ENCODE measurements at regions not wholly inside any gene's neighbourhood (a gene's known extent, or its start where the extent isn't known, plus 50 kb on each side); places are given as distances from the start of the nearest gene placed in this dataset.
A peak's percentile ranks its signal among the peaks of the same experiment; 100 is the strongest.
"Not testable (repeated sequence)": the region's sequence is repeated elsewhere in the genome, so short reads cannot be mapped to it uniquely, and the experiment has no call there.

- no peak for DNase-seq
These were observed 263.5 kb upstream of the BCHE start for GRCh38 chr3:166100730-166101129.

DNA sequence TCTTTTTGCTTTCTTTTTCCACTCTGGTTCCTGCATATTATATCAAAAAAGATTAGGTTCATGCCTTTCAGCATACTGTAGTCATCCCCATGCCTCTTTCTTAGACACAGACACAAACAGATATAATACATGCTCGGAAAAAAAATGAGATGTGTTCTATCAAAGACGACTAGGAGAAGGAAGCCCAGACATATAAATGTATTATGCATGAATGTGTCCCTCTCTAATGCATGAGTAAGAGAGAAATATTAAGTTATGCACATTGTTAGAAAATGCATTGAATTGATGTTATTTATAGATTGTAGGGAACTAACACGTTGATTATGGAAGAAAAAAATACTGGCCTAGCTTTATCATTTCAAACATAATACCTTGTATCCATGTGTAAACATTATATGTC, 252.4 kb upstream of the BCHE start:
- DNase-seq = no peak

DNA sequence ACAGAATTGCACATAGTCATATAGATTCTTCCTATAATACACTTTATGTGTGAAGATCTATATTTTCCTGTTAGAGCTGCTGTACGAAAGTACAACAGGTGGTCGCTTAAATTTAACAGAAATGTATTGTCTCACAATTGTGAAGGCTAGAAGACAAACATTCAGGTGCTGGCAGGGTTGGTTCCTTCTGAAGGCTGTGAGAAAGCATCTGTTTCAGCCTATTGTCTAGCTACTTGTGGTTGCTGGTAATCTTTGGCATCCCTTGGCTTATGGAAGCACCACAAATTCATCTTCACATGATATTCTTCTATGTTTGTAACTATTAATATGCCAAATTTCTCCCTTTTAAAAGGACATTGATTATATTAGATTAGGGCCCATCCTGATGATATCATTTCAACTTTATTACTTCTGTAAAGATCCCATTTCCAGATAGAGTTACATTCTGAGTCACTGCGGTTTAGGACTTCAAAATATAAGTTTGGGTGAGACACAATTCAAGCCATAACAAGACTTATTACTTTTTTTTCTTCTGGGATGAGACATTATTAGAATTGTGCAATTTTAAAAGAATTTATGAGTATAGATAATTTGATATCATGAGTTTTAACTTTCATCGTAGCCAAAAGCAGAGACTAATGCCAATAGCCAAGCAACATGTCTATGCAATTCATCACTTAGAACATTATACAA, 248.1 kb upstream of the BCHE start:
- no peak for DNase-seq

DNA sequence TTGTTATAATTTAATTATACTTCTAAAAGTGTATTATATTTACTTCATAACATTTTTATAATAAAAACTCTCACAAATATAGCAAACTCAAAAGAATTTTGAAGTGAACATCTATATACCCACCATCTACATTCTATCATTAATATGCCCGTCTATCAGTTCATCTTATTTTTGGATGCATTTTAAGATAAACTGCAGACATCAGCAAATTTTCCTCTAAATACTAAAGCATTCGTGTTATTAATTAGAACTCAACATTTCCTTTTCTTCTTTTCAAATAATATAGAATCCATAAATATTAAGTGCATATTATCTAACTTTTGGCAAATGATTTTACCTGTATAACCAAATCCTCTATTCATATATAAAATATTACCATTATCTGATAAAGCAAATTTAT, 242.9 kb upstream of the BCHE start:
- no peak for DNase-seq

DNA sequence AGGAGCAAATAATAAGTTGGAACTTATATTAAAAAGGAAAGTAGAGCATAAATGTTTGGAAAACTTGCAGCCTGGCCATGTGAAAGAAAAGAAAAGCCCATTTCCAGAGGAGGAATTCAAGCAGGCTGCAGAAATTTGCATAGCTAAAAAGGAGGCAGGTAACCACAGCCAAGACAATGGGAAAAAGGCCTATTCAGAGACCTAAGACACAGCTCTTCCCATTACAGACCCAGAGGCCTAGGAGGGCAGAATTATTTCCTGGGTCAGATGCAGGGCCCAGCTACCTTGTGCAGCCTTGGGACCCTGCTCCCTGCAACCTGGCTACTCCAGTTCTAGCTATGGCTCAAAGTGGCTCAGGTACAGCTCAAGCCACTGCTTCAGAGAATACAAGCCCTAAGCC, 234.6 kb upstream of the BCHE start:
- no peak for DNase-seq

DNA sequence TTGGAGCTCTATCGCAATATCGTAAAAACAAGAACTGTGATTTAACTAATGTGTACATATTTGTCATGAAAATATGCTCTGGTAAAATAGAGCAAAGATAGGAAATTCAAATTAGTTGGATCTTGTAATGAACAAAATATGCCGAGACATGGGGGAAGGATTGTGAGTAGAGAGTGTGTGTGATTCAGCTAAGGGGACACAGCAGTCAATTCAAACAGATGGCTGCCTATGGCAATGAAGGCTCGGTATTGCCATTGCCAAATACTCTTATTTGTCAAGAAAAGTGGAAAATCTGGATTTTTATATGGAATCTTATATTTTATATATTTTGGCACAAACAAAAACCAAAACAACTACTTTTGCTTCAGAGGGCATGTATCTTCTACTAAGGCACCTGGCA, 227.3 kb upstream of the BCHE start:
- DNase-seq = no peak

DNA sequence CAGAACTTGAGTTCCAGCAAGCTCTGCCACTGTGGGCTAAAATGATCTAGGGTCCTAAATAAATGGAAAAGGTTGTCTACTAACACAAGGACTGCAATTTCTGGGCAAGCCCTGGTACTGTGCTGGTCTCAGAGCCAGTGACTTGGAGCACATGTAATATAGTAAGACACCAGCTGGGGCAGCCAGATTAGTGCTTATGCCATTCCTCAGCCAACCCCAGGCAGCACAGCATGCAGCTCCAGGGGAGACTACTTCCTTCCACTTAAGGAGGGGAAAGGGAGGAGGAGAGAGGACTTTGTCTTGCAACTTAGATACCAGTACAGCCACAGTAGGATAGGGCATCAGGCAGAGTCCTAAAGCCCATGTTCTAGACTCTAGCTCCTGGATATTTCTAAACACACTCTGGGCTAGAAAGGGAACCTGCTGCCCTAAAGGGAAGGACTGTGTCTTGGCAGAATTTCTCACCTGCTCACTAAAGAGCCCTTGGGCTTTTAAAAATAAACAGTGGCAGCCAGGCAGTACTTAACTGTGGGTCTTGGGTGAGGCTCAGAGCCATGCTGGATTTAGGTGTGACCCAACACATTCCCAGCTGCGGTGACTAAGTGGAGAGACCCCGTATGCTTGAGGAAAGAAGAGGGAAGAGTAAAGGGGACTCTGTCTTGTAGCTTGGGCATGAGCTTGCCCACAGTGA, 223.7 kb upstream of the BCHE start:
- no peak for DNase-seq

DNA sequence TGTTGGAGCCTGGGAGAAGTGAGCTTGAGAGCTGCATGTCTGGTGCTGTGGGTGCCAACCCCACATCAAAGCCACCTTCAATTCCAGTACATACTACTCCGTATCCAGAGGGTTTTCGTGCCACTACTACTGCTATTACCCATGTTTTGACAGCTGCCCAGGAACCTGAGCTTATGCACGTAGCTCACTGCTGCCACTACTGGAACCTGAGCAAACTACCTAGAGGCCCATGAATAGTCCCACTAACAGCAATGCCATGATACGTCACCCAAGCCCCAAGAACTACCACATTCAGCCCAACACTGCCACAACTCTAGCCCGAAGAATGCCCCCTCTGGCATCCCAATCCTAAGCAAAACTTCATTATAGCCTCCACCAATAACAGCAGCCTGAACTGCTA, 215.2 kb upstream of the BCHE start:
- no peak for DNase-seq

GRCh38 chr3:166029507-166029906, 192.3 kb upstream of the BCHE start:
- no peak for DNase-seq

DNA sequence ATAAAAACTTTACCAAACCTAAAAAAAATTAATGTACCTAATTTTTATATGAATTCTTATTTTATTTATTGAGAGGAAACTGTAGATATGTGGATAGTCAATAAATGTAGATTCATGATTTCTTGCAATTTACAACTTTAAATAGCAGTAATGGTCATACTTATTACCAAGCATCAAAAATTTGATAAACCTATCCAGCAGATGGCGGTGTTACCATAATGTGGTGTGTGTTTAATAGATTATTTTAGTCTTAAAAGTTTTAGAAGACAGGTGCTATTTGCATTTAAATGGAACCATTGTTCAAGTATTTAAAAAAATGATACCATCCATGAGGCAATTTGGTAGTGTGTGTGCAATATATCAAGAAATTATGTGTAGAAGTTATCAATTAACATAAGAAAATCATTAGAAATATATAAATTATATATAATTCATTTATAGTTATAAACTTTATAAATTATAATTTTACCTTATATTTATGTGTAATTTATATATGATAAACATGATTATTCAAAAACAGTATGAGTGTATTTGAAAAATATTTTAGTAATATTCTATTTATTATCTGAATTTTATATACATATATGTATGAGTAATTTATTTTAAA, 176.0 kb upstream of the BCHE start:
- DNase-seq = peak in 2 of 51 donors; percentile 1

DNA sequence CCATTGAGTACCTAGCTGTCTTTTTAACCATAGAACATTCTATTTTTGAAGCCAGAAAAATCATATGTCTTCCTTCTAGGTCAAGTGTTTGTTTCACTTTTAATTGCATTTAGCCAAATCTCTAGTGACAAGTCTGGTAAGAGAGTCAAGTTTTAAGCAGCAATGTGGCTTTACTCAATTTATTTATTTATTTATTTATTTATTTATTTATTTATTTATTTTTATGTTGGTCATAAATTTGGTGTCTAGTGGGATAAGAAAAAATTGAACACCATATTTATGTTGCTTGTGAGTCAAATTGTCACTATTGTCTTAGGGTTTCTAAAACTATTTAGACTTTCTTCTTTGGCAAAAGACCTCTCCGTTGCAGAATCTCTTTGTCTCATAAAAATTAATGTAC, 174.5 kb upstream of the BCHE start:
- DNase-seq = no peak

DNA sequence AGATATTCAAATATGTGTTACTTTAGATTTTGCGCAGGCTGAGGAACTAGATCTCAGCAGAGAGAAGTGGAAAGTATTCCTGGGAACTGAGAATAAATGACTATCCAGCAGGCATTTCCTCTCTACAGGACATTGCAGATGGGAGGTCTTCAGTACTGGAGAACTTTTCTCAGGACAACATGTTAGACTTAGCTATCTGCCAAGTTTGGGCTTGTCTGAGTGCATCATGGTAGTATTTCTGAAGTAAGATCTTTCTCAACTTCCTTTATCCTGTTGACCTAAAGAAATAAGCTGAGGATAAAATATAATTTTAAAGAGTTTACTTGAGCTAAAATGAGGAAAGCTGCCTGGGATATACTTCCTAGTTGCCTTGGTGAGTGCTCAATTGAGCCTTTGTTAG, 167.9 kb upstream of the BCHE start:
- no peak for DNase-seq

DNA sequence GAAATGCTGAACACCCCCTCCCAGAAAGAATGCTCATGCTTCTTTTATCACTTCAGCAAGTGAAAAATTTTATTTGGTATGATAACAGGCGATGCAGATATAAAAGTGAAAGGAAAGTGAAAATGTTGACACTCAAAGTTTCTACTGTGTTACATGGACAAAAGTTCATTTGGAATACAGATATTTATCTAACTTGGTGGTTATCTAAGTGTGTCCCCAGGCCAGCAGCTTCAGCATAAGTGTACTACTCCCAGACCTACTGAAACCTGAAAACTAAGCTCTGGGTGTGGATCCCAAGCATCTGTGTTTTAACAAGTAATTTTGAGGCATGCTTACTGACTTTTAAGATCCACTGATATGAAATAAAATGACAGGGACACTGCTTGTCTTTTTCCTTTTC, 157.1 kb upstream of the BCHE start:
- DNase-seq = no peak

DNA sequence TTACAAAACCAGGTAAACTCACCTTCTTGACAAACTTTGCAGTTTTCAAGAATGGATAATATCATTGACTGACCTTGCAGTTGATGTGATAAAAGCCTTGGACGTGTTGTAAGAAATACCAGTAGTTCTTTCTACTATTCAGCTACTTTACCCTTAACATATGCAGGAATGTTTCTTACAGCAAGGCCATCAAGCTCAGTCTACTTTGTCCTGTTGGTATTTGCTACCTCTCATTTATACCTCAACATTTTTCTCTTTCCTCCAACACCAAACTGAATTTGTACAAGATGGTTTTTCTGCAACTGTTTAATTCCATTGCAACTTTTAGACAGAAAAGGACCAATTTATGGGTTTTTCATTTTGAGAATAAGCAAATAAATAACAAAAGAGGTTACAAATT, 147.4 kb upstream of the BCHE start:
- no peak for DNase-seq

GRCh38 chr3:165983284-165983683, 146.1 kb upstream of the BCHE start:
- no peak for DNase-seq

- no peak for DNase-seq
These were observed 144.1 kb upstream of the BCHE start for GRCh38 chr3:165981318-165981717.

DNA sequence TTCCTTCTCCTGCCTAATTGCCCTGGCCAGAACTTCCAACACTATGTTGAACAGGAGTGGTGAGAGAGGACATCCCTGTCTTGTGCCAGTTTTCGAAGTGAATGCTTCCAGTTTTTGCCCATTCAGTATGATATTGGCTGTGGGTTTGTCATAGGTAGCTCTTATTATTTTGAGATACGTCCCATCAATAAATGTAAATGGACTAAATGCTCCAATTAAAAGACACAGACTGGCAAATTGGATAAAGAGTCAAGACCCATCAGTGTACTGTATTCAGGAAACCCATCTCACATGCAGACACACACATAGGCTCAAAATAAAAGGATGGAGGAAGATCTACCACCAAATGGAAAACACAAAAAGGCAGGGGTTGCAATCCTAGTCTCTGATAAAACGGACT, 123.6 kb upstream of the BCHE start:
- not testable (repeated sequence) for DNase-seq

- no peak for DNase-seq
These were observed 116.9 kb upstream of the BCHE start for GRCh38 chr3:165954171-165954570.

DNA sequence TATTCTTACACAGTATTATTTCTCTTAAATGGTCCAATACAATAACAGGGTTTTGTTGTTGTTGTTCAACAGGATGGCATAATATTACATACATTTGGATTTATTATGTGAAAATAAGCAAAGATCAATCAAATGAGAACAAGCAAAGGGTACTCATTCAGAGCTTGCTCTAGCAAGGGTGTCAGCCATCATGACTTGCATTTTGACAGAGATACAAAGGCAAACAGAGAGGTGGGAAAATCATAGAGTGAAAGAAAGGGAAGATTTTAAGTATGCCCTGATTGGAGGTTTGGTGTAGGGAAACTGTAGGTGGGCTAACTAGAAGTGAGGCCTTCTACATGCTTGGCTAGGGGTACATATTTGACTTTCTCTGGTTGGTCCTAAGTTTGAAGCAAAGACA, 109.1 kb upstream of the BCHE start:
- DNase-seq = no peak

GRCh38 chr3:165938986-165939540, 101.8 kb upstream of the BCHE start:
- DNase-seq = no peak

DNA sequence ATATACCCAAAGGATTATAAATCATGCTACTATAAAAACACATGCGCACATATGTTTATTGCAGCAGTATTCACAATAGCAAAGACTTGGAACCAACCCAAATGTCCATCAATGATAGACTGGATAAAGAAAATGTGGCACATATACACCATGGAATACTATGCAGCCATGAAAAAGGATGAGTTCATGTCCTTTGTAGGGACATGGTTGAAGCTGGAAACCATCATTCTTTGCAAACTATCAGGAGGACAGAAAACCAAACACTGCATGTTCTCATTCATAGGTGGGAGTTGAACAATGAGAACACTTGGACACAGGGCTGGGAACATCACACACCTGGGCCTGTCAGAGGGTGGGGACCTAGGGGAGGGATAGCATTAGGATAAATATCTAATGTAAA, 98.9 kb upstream of the BCHE start:
- not testable (repeated sequence) for DNase-seq

DNA sequence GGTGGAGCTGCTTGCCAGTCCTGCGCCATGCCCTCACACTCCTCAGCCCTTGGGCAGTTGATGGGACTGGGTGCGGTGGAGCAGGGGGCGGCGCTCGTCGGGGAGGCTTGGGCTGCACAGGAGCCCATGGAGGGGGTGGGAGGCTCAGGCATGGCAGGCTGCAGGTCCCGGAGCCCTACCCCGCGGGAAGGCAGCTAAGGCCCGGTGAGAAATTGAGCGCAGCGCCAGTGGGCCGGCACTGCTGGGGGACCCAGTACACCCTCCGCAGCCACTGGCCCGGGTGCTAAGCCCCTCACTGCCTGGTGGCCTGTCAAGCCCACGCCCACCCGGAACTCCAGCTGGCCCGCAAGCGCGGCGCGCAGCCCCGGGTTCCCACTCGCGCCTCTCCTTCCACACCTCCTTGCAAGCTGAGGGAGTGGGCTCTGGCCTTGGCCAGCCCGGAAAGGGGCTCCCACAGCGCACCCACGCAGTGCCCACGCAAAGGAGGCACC, 87.1 kb upstream of the BCHE start:
- DNase-seq = not testable (repeated sequence)

GRCh38 chr3:165920984-165921383, 83.8 kb upstream of the BCHE start:
- DNase-seq = no peak
